ENCODE measurements at regions not wholly inside any gene's neighbourhood (a gene's known extent, or its start where the extent isn't known, plus 50 kb on each side); places are given as distances from the start of the nearest gene placed in this dataset.

- DNase-seq (no peak), ATAC-seq (no peak)
- intact Hi-C loops (cut with DNase I): no loop called here
- H3K27me3 ChIP-seq: no peaks in the 10 kb centered on the region
- no peak overlapping the region for H3K4me3 ChIP-seq
- TF ChIP-seq CTCF (IDR thresholded peaks at IDR 0.05) (no peak), POLR2A (IDR thresholded peaks at IDR 0.05) (no peak)
- no peak overlapping the region for H3K27ac ChIP-seq
- peaks cover 2% of the 10 kb centered on the region for H3K4me1 ChIP-seq
- 82% methylated on average over 3 of the region's 3 CpGs for WGBS, 2 donors
- H3K9me3 ChIP-seq: no peaks in the 10 kb centered on the region
- no peaks in the 10 kb centered on the region for H3K36me3 ChIP-seq (replicated peaks in 1 of 2; ENCODE audit: insufficient read depth in 1 of 2, low read depth in 2 of 2)
Measured at GRCh38 chr5:68381909-68382308, 166.4 kb downstream of the PIK3R1 start.

GRCh38 chr5:68382640-68383039, 167.1 kb downstream of the PIK3R1 start:
- TF ChIP-seq CTCF (IDR thresholded peaks at IDR 0.05): no peak
- no peak for TF ChIP-seq POLR2A (IDR thresholded peaks at IDR 0.05)
- DNase-seq (no peak), ATAC-seq (no peak)
- H3K36me3 ChIP-seq (replicated peaks in 1 of 2; ENCODE audit: insufficient read depth in 1 of 2, low read depth in 2 of 2): no peaks in the 10 kb centered on the region
- intact Hi-C loops (cut with DNase I): no loop called here
- no peaks in the 10 kb centered on the region for H3K4me1 ChIP-seq
- H3K27ac ChIP-seq: no peak overlapping the region
- H3K27me3 ChIP-seq: no peaks in the 10 kb centered on the region
- no peaks in the 10 kb centered on the region for H3K9me3 ChIP-seq
- no peak overlapping the region for H3K4me3 ChIP-seq

GRCh38 chr5:68383888-68384310, 168.3 kb downstream of the PIK3R1 start:
- ATAC-seq: peak; percentile 48
- intact Hi-C loops (cut with DNase I): no loop called here
- DNase-seq: no peak
- no peaks in the 10 kb centered on the region for H3K9me3 ChIP-seq
- no peak overlapping the region for H3K27ac ChIP-seq
- TF ChIP-seq CTCF (IDR thresholded peaks at IDR 0.05) (no peak), POLR2A (IDR thresholded peaks at IDR 0.05) (no peak)
- 42% methylated on average over 2 of the region's 2 CpGs for WGBS, 2 donors
- no peak overlapping the region for H3K4me3 ChIP-seq
- H3K27me3 ChIP-seq: no peaks in the 10 kb centered on the region
- H3K36me3 ChIP-seq (replicated peaks in 1 of 2; ENCODE audit: insufficient read depth in 1 of 2, low read depth in 2 of 2): no peaks in the 10 kb centered on the region
- no peaks in the 10 kb centered on the region for H3K4me1 ChIP-seq

GRCh38 chr5:68384936-68385594, 169.5 kb downstream of the PIK3R1 start:
- DNase-seq: no peak
- intact Hi-C loops (cut with DNase I): no loop called here
- Histone ChIP-seq H3K27ac (no peak overlapping the region), H3K4me1 (no peaks in the 10 kb centered on the region), H3K9me3 (no peaks in the 10 kb centered on the region), H3K36me3 (replicated peaks in 1 of 2; ENCODE audit: insufficient read depth in 1 of 2, low read depth in 2 of 2) (no peaks in the 10 kb centered on the region), H3K27me3 (no peaks in the 10 kb centered on the region), H3K4me3 (no peak overlapping the region)
- TF ChIP-seq POLR2A (IDR thresholded peaks at IDR 0.05): no peak
- no peak for TF ChIP-seq CTCF (IDR thresholded peaks at IDR 0.05)
- WGBS, 2 donors: 85 to 95% methylated on average over 2 of the region's 2 CpGs
- ATAC-seq: no peak

- TF ChIP-seq POLR2A (IDR thresholded peaks at IDR 0.05) (no peak), CTCF (IDR thresholded peaks at IDR 0.05) (no peak)
- H3K4me3 ChIP-seq: no peak overlapping the region
- intact Hi-C loops (cut with DNase I): no loop called here
- H3K27me3 ChIP-seq: no peaks in the 10 kb centered on the region
- H3K36me3 ChIP-seq (replicated peaks in 1 of 2; ENCODE audit: insufficient read depth in 1 of 2, low read depth in 2 of 2): no peaks in the 10 kb centered on the region
- no peak for ATAC-seq
- H3K9me3 ChIP-seq: no peaks in the 10 kb centered on the region
- H3K27ac ChIP-seq: no peak overlapping the region
- no peak for DNase-seq
- WGBS, 2 donors: 74 to 82% methylated on average over 2 of the region's 2 CpGs
- no peaks in the 10 kb centered on the region for H3K4me1 ChIP-seq
Measured at GRCh38 chr5:68385936-68386335, 170.4 kb downstream of the PIK3R1 start.
